HG03571 (cell line): ENCODE measurements at regions not wholly inside any gene's neighbourhood (a gene's known extent, or its start where the extent isn't known, plus 50 kb on each side); places are given as distances from the start of the nearest gene placed in this dataset.
"Not testable (repeated sequence)": the region's sequence is repeated elsewhere in the genome, so short reads cannot be mapped to it uniquely, and the experiment has no call there.

ENCODE experiments used
- ATAC-seq: cut with Tn5 transposase; IDR thresholded peaks from one replicate; pipeline ENCODE4 v1.9.1; 2021; ENCODE audit not compliant: unreplicated experiment

DNA sequence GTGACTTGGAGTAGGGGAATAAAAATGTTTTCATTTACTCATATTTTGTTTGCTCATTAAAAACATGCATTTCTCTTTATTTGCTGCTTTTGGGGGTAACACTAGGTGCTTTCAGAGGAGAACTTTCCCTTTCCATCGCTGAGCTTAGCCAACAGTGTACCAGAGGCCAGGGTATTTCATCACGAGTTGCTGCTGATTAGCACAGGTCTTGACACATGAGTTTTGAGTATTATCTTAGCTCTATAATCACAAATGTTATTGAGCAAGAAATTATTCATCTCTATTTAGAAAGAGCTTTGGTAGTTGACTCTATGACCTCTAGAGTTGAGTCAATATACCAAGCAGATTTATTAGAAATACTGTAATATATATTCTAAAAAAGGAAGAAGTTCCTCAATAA, 375.9 kb downstream of the NXPH1 start:
- no peak for ATAC-seq

DNA sequence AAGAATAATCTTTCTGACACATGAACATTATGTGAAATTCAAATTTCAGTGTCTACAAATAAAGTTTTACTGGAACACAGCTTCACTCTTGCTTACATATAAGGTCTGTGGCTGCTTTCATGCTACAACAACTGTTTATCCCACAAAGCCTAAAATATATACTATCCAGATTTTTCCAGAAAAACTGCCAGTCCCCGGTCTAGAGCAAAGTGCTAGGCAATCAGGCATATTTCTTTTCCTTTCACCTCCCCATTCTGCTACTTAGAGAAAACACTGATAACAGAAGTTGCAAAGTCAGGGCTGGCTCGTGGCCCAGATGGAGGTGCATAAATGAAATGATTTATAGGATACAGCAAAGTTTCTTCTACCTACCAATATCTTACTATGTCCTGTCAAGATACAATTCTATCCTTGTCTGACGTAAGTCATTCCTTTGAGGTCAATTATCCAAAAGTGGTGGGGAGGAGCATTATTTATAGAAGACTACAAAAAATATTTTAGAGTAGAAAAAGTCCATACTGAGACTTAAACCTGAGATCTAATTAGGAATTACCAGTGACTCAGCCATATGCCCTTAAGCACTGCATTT, 384.1 kb downstream of the NXPH1 start:
- ATAC-seq: no peak

DNA sequence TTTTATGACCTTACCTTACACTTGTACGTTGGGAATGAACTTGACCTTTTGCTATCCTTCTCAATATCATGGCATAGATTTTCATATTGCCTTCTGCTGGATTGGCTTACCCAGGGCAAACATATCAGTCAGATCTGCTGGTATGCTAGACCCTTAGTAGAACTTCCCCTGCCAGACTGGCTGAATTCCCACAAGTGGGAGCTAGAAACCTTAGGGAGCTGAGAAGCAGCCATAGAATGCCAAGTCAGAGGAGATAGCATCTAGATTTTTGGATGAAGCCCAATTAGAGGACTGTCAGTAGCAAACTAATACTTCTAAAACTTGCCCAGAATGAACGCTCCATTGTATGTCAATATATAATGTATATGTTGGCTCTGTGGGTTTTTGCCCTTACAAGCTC, 385.0 kb downstream of the NXPH1 start:
- no peak for ATAC-seq

DNA sequence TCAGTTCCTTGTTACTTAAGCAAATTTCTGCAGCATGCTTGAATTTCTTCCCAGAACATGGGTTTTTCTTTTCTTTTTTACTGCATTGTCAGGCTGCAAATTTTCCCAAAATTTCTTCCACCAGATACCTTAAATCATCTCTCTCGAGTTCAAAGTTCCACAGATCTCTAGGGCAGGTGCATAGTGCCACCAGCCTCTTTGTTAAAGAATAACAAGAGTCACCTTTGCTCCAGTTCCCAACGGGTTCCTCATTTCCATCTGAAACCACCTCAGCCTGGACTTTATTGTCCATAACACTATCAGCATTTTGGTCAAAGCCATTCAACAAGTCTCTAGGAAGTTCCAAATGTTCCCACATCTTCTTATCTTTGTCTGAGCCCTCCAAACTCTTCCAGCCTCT, 389.2 kb downstream of the NXPH1 start:
- no peak for ATAC-seq

DNA sequence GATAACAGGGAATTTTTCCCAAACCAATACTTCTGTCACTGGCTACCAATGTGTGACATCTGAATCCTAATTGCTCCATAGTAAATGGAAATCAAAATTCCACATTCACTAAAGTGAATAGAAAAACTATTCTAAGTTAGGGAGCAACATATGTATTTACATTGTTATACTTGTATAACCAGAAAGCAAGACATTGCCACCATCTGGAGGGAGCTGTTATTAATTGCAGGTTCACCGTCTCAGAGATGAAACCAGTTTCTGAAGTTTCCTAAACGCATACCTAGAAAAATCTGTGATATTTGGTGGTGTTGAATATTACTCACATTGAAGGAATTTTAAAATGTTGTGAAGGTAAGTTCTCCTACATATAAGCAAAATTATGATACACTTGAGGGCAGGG, 390.1 kb downstream of the NXPH1 start:
- ATAC-seq: no peak

DNA sequence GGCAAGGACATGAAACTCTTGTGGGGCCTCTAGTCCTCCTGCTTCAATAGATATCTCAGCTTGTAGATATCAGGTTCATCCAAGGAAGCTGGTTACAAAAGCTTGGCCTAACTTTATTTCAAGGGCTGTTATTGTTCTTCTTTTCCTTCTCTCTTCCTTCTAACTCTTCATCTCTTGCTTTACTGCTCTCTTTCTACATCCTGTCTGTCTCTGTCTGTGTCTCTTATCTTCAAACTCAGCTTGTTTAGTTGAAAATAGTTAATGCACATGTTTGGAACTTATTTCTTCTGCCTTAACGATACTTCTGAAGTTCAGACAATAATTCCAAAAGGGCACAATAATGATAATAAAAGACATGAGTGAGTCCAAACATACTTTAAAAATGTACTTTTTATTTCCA, 393.9 kb downstream of the NXPH1 start:
- ATAC-seq: no peak

DNA sequence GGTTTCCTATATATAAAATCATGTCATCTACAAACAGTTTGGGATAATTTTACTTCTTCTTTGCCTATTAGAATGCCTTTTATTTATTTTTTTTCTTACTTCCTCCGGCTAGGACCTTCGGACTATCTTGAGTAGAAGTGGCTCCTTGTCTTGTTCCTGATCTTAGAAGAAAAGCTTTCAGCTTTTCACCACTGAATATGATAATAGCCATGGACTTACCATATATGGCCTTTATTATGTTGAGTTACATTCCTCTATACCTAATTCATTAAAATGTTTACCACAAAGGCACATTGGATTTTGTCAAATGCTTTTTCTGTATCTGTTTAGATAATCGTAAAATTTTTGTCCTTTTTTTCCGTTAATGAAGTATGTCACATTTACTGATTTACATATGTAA, 395.7 kb downstream of the NXPH1 start:
- ATAC-seq: no peak

DNA sequence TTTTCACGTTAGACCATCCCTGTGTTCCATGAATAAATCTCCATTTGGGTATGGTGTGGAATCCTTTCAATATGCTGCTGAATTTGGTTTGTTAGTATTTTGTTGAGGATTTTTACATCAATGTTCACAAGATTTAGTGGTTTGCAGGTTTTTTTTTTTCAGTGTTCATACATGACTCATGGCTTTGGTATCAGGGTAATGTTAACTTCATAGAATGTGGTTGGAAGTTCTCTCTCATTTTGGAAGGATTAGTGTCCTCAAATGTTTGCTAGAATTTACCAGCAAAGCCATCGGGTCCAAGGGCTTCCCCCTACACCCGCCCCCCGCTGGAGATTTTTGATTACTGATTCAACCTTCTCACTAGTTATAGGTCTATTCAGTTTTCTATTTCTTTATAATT, 398.0 kb downstream of the NXPH1 start:
- no peak for ATAC-seq

DNA sequence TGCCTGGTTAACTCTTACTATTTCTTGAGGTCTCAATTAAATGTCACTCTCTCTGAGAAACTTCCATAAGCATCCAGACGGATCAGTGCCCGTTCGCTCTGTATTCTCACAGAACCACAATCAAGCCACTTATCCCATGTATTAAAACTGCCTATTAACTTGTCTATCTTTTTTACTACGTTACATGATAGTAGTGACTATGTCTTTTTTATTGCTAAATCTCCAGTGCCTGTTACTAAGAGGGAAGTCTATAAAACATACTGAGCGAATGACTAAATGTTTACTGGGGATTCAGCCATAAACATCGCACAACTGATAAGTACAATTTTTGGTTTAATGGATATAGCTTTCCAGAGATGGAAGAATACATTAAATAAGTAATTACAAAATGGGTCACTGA, 399.9 kb downstream of the NXPH1 start:
- no peak for ATAC-seq

DNA sequence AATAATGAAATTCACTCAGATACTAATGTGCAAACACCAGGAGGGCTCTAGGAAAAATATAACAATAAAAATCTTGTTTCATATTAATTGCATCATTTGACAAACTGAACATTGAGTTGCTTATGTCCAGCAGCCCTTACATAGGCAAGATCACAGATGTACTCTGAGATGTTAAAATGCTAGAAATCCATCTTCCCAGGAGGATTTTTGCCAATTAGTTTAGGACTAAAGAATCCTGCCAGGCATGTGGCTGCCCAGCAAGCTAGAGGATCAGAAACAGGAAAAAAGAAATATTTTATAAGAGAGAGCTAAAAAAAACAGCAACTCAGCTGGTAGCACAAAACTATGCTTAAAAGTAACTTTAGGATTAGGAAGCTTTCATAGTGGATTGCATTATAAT, 407.8 kb downstream of the NXPH1 start:
- no peak for ATAC-seq

DNA sequence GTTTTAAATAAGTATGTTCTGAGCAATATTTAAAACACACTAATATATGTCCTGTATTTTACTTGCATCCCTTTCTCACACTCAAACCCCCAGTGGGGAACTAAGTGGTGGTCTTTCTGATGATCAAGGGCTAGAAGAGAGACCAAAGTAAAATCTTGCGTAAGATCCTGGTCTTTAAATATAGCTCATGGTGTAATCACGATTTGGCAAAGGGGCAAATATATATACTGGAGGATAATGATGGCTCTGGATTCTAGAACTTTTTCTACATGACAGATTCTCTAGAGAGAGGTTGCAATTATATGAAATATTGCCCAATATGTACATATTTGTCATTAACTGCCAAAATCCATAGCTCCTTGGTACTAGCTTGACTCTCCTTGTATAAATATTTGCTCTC, 438.3 kb downstream of the NXPH1 start:
- no peak for ATAC-seq

DNA sequence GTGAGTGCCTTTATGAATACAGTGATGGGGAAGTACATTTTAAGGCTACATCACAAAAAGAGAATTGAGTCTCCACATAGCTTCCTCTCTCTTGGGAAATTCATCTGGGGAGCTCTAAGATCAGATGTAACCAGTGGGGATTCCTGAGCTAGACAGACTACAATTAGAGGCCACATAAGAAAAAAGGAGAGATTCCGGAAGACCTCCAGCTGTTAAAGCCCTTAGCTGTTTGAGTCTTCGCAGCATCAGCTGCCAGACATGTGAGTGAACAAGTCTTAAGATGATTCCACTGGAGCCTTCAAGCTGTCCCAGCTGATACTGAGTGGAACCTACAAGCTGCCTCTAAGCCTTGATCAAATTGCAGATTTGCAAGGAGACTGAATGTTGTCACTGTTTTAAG, 448.5 kb downstream of the NXPH1 start:
- ATAC-seq: no peak

DNA sequence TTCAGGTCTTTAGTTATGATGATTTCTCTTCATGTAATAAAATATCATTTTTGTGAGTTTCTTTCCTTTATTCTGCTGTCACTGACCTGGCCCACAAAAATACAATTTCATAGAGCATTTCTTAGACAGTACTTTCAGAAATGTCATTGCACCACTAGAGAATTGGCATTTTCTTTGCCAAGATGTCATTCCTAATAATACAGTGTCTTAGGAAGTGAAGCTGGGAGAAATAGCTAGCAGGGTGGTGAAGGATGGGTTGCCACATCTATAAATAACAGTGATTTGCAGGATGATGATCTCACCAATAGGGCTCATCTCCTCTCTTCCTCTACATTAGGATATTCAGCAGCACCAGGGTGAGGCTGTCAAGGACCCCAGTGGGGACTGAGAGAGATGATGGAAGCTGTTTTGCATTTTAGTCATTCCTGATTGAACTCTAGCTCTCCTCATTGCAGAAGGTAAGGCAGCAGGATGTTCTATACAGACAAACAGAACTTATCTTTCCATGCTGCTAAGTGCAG, 452.1 kb downstream of the NXPH1 start:
- ATAC-seq: no peak

DNA sequence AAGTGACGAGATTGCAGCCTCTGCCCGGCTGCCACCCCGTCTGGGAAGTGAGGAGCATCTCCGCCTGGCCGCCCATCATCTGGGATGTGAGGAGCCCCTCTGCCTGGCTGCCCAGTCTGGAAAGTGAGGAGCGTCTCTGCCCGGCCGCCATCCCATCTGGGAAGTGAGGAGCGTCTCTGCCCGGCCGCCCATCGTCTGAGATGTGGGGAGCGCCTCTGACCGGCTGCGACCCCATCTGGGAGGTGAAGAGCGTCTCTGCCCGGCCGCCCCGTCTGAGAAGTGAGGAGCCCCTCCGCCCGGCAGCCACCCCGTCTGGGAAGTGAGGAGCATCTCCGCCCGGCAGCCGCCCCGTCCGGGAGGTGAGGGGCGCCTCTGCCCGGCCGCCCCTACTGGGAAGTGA, 456.9 kb downstream of the NXPH1 start:
- not testable (repeated sequence) for ATAC-seq

DNA sequence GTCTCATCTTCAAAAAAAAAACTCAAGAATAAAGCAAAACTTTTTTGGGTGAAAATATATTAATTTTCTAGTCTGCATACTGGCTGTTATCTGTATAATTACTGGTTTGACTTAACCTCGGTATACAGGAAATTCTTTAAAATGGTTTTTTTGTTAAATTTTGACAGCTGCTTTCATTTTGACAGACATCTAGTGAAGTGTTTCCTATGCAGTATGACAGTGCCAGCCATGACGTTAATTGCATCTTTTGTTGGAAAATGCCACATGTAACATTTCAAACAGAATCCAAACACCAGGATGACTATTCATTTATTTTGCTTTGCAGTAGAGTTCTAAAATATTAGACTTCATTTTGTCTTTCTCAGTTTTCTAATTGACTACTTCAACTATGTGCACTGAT, 460.4 kb downstream of the NXPH1 start:
- no peak for ATAC-seq

DNA sequence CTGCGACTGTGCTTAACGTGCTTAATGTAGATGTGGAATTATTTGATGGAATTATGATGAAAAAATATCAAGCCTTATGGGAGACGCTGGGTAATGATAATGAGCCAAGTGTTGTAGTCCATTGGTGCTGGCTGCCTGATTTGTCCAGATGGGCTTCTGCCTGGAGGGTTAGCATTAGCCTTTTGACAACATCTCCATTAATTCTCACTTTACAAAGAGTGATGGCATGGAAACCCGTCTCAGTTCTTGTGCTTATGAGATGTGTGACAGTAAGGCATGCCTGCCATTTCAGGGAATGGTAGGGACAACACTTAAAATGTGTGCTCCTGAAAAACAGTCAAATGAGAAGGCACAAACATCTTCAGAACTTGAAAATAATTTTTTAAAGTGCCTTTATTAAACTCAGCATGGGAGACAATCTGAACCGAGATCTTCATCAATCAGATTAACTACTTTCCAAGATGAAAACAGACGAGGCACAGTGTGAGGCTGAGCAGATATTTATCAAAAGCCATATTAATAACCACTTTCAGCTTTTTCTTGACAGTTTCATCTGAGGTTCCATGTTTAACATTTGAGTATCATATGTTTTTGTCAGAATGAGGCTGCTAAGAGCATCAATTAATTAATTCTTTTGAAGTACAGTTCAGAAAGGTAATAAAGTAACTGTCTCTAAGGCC, 473.1 kb downstream of the NXPH1 start:
- ATAC-seq: no peak

DNA sequence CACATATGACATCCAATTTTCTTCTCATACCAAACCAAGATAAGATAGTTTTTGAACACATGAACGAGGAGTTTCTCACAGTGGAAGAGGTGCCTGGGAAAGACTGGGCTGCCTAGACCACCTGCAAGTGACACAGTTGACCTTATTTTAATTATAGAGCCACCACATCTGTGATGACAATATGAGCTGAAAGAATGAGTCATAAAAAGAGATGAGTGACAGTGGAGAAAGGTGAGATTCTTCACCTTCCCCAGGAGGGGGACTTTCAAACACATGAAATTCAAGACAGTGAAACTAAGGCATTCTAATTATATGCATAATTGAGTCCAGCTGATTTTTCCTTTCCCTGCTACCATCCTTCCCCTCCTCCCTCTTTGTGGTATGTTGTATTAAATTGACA, 475.5 kb downstream of the NXPH1 start:
- no peak for ATAC-seq

DNA sequence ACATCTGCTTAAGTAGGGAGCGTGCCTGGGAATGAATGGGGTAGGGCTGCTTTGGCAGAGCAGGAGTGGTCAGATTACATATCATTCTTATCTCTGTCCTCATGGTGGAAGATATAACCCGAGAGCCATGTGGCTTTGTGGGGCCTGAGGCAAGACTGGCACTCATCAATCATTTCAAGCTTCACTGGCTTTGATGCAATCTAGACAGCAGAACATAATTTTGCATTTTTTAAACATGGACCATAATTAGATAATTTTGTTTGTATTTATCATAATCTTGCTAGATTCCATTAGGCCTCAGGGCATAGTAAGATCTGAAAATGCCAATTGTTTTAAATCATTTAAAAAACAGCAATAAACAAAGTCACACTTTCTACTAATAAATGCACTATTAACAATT, 480.3 kb downstream of the NXPH1 start:
- no peak for ATAC-seq

DNA sequence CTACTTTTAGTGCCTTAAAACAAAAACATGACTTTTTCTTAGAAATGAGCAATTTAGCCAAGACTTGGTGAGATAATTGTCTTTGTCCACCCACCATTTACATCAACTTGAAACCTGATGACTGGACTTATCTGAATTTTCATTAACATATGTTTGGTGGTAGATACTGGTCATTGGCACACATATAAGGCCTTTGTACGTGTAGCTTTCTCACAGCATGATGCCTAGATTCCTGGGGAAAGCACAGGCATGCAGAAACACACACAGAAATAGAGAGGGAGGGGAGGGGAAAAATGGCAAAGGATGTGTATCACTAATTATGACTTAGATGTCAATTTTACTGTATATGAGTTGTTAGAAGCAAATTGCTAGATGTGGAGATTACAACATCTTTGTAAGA, 488.4 kb downstream of the NXPH1 start:
- no peak for ATAC-seq

DNA sequence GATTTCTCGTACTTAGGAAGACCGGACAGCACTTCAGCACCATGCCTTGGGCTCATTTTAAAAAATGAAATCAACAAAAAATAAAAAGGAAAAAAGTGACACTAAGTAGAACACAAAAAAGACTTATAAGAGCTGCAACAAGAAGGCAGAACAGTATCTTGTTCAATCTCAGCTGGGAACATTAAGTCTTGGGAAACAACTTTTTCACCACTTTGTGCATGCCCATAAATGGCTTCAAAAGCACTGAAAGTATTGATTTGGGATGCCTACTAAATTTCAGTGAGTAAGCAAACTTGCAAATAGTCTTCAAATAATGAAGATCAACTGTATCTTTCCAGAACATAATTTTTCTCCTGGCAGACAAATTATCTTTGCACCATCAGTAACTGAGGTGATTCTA, 489.3 kb downstream of the NXPH1 start:
- ATAC-seq: no peak

DNA sequence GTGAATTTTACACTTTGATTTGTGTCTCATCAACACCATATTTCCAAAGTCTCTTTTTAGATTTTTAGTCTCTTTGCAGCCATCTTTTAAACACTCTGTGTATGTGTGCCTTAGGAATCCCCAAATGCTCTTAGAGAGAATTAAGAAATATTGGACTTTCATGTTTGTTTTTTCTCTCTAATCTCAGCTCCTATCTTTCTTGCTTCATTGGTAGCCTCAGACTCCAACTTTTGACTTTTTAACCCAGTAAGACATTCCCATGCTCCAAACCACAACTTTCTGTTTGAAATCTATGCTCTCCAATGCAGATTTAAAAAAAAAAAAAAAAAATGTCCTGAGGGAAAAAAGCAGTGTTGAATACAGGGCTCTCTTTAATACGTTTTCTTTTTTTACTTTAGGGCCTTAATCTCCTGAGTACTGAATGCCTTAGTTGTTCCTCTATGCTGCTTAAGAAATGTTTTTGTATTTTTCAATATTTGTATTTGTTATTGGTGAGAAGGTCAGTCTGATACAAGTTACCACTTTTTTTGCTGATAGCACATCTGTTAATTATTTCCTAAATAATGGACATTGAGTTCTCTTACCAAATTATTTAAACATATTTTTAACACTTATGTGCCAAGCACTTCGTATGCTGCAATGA, 489.9 kb downstream of the NXPH1 start:
- ATAC-seq: no peak

DNA sequence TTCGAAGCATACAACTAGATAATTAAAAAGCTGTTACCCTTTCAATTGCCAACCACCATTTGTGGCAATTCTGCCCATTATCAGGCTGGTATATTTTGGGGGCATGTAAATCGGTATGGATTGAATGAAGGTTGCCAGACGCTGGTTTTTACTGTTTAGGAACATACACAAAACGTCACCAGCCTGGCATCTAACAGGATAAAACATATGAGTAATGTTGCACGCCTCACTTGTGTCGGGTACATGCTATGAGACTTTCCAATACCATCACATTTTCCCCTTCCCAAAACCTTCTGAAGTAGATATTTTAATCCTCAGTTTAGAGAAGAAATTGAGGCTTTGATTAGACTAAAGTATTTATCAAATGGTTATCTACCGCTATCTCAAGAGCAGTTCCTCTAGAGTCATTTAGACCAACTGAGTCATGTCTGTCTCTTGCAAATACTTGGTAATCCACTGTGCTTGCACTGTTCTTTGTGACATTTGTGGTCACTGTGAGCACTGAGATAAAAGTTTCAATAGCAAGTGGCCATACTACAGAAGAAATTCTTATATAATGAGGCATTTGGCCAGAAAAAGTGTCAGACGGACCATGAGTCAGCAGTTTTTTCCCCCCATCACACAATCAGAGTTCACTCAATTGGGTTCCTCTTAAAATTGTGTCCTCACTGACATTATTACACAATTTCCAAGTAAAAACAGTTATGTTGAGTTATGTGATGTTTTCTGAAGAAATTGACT, 498.7 kb downstream of the NXPH1 start:
- no peak for ATAC-seq
